ENCODE measurements at regions not wholly inside any gene's neighbourhood (a gene's known extent, or its start where the extent isn't known, plus 50 kb on each side); places are given as distances from the start of the nearest gene placed in this dataset.

GRCh38 chr2:14896330-14897030 lies 264.0 kb downstream of the LRATD1 start:
- TF ChIP-seq CTCF (IDR thresholded peaks at IDR 0.05) (no peak), POLR2A (IDR thresholded peaks at IDR 0.05; ENCODE audit: low read depth) (no peak), POLR2AphosphoS5 (IDR thresholded peaks at IDR 0.05) (no peak)
